Astrocyte of the cerebellum (primary cell): ENCODE measurements at regions not wholly inside any gene's neighbourhood (a gene's known extent, or its start where the extent isn't known, plus 50 kb on each side); places are given as distances from the start of the nearest gene placed in this dataset.

Source experiments
- DNase-seq: peaks from one replicate; pipeline ENCODE4 v3.0.0-alpha.2; 2011; ENCODE audit warnings: low read depth
- H3K4me3 ChIP-seq: 2 replicates; pipeline ENCODE4 v1.5.1; 2011; ENCODE audit warnings: mild to moderate bottlenecking, low read depth, low read length, moderate library complexity
- CTCF ChIP-seq: IDR thresholded peaks from 2 replicates; pipeline ENCODE4 v1.5.1; 2012; ENCODE audit warnings: low read length, low read depth, moderate library complexity, mild to moderate bottlenecking; ENCODE audit errors: missing control alignments
- in situ Hi-C: cut with HindIII; loops from 2 replicates; pipeline ENCODE4 v1.10.0; 2017; ENCODE audit warnings: low sequenced_read_pairs

- no peak overlapping the region for H3K4me3 ChIP-seq
- DNase-seq, result no peak
- no peak for TF ChIP-seq CTCF
- in situ Hi-C loops, result no loop called here
Observed at GRCh38 chr3:5563537-5564277, 376.2 kb downstream of the EDEM1 start.

GRCh38 chr3:5564278-5564666 is 376.8 kb downstream of the EDEM1 start:
- no peak overlapping the region for H3K4me3 ChIP-seq
- in situ Hi-C loops, result no loop called here
- no peak for DNase-seq
- no peak for TF ChIP-seq CTCF

GRCh38 chr3:5565026-5565425 is 377.5 kb downstream of the EDEM1 start:
- in situ Hi-C loops, result no loop called here
- H3K4me3 ChIP-seq, result no peak overlapping the region
- TF ChIP-seq CTCF, result no peak
- DNase-seq, result no peak

GRCh38 chr3:5567113-5567512 is 379.6 kb downstream of the EDEM1 start:
- H3K4me3 ChIP-seq, result no peak overlapping the region
- TF ChIP-seq CTCF, result no peak
- DNase-seq, result no peak
- in situ Hi-C loops, result no loop called here

- in situ Hi-C loops, result no loop called here
- no peak for TF ChIP-seq CTCF
- no peak for DNase-seq
- no peak overlapping the region for H3K4me3 ChIP-seq
Observed at GRCh38 chr3:5568451-5568850, 380.9 kb downstream of the EDEM1 start.

- no peak overlapping the region for H3K4me3 ChIP-seq
- DNase-seq, result no peak
- TF ChIP-seq CTCF, result no peak
- in situ Hi-C loops, result no loop called here
Observed at GRCh38 chr3:5569152-5569551, 381.6 kb downstream of the EDEM1 start.

GRCh38 chr3:5572168-5572567 is 384.7 kb downstream of the EDEM1 start:
- no peak for DNase-seq
- no peak for TF ChIP-seq CTCF
- in situ Hi-C loops, result no loop called here
- no peak overlapping the region for H3K4me3 ChIP-seq
